Spleen (tissue), 11 donors: ENCODE measurements at regions not wholly inside any gene's neighbourhood (a gene's known extent, or its start where the extent isn't known, plus 50 kb on each side); places are given as distances from the start of the nearest gene placed in this dataset.

Experiments used
- DNase-seq: peaks from one replicate; pipeline ENCODE4 v3.0.0-alpha.2; 2020
- H3K27ac ChIP-seq, 8 donors: fragments of 200-600 bp; sonication (generic) in 7 of 8; 1 replicate in 4 of 8; 2 replicates in 4 of 8; pipeline versions ENCODE4 v1.5.0 to v1.8.0; 2016 to 2021; ENCODE audit warnings: inconsistent platforms in 4 of 8, mild to moderate bottlenecking in 4 of 8, moderate library complexity in 1 of 8
- H3K27me3 ChIP-seq, 7 donors: fragments of 200-600 bp; sonication (generic) in 6 of 7; replicated peaks in 1 of 7; 1 replicate in 4 of 7; 2 replicates in 3 of 7; pipeline versions ENCODE4 v1.5.0 to v1.8.0; 2016 to 2021; ENCODE audit warnings: inconsistent platforms in 3 of 7, mild to moderate bottlenecking in 1 of 7
- H3K36me3 ChIP-seq, 6 donors: fragments of 200-600 bp; sonication (generic) in 5 of 6; 1 replicate in 4 of 6; 2 replicates in 2 of 6; pipeline versions ENCODE4 v1.5.0 to v1.8.0; 2016 to 2021; ENCODE audit warnings: inconsistent platforms in 2 of 6
- H3K4me1 ChIP-seq, 6 donors: fragments of 200-600 bp; sonication (generic) in 5 of 6; 1 replicate in 3 of 6; 2 replicates in 3 of 6; pipeline versions ENCODE4 v1.5.0 to v1.8.0; 2016 to 2021; ENCODE audit warnings: inconsistent platforms in 3 of 6
- H3K4me3 ChIP-seq, 8 donors: fragments of 200-600 bp; sonication (generic) in 7 of 8; 1 replicate in 4 of 8; 2 replicates in 4 of 8; pipeline versions ENCODE4 v1.5.0 to v1.8.0; 2016 to 2021; ENCODE audit warnings: inconsistent platforms in 4 of 8, mild to moderate bottlenecking in 4 of 8, moderate library complexity in 2 of 8
- H3K9me3 ChIP-seq, 8 donors: fragments of 200-600 bp; sonication (generic) in 7 of 8; 1 replicate in 4 of 8; 2 replicates in 4 of 8; pipeline versions ENCODE4 v1.5.0 to v1.8.0; 2016 to 2021; ENCODE audit warnings: inconsistent platforms in 4 of 8
- CTCF ChIP-seq, 11 experiments: fragments of 200-600 bp in 7 of 11; fragments of 450-650 bp in 4 of 11; sonication (generic) in 4 of 11; IDR thresholded peaks in 8 of 11; conservative IDR thresholded peaks in 3 of 11; 1 replicate in 7 of 11; 2 replicates in 4 of 11; pipeline versions ENCODE4 v1.4.0 to v1.8.0; 2016 to 2021; ENCODE audit warnings: antibody characterized with exemption in 11 of 11, inconsistent platforms in 4 of 11, mild to moderate bottlenecking in 1 of 11
- POLR2A ChIP-seq, 3 donors: fragments of 450-650 bp; IDR thresholded peaks; one replicate each; pipeline ENCODE4 v1.5.1; 2017; ENCODE audit warnings: antibody characterized with exemption in 3 of 3, mild to moderate bottlenecking in 1 of 3
- POLR2AphosphoS5 ChIP-seq, 3 donors: sonication (generic); formaldehyde crosslinking; IDR thresholded peaks; one replicate each; pipeline ENCODE4 v1.5.1; 2017; ENCODE audit warnings: antibody characterized with exemption in 3 of 3
- WGBS, 5 donors: extraction: QIAGEN DNeasy Blood & Tissue Kit in 3 of 5; methylation state at CpG; one replicate each; pipeline versions ENCODE4 v1.1.5 to v1.1.7; 2013 to 2018; 5-methylcytosine and 5-hydroxymethylcytosine counted together
- intact Hi-C: fragments of 100-400 bp; cut with DNase I; formaldehyde crosslinking; loops from one replicate; pipeline ENCODE4 v1.15.0; 2023; ENCODE audit warnings: low total_unique reads
- donor health status: healthy with polysubstance abuse.
- donor health status: DM: no; HTN: no; CAD: no; lungs with moderate emphysema.
- donor health status: DM: no; HTN: no; CAD: no.
- donor health status: Bipolar disorder and iron deficiency.
- donor health status: healthy.
- donor health status: DM: no; HTN: no; CAD: no.
- donor health status: DM: yes; HTN: yes; CAD: no.

GRCh38 chr14:79972230-79972629 is 239.1 kb downstream of the DIO2 start:
- intact Hi-C loops, result no loop called here
- TF ChIP-seq POLR2A (IDR thresholded peaks at IDR 0.05) (no peak), CTCF (IDR thresholded peaks at IDR 0.05 in 8 of 11, conservative IDR thresholded peaks at IDR 0.05 in 3 of 11) (no peak), POLR2AphosphoS5 (IDR thresholded peaks at IDR 0.05) (no peak)
- DNase-seq, result no peak
- Histone ChIP-seq H3K27me3 (no peaks in the 10 kb centered on the region), H3K27ac (no peak overlapping the region), H3K9me3 (no peaks in the 10 kb centered on the region), H3K36me3 (no peaks in the 10 kb centered on the region), H3K4me3 (no peak overlapping the region), H3K4me1 (no peaks in the 10 kb centered on the region)
- 34 to 66% (median 50%) methylated on average over 1 of the region's 1 CpG for WGBS, 5 donors

GRCh38 chr14:79971330-79971729 is 240.0 kb downstream of the DIO2 start:
- Histone ChIP-seq H3K9me3 (peaks cover 0 to 2% (median 0%) of the 10 kb centered on the region in 8 donors), H3K4me3 (no peak overlapping the region), H3K4me1 (no peaks in the 10 kb centered on the region), H3K36me3 (no peaks in the 10 kb centered on the region), H3K27me3 (no peaks in the 10 kb centered on the region), H3K27ac (no peak overlapping the region)
- intact Hi-C loops, result no loop called here
- WGBS, 5 donors, result 61 to 86% (median 71%) methylated on average over 2 of the region's 2 CpGs
- DNase-seq, result no peak
- TF ChIP-seq CTCF (IDR thresholded peaks at IDR 0.05 in 8 of 11, conservative IDR thresholded peaks at IDR 0.05 in 3 of 11) (no peak), POLR2A (IDR thresholded peaks at IDR 0.05) (no peak), POLR2AphosphoS5 (IDR thresholded peaks at IDR 0.05) (no peak)

- Histone ChIP-seq H3K4me3 (no peak overlapping the region), H3K27ac (no peak overlapping the region), H3K9me3 (peaks cover 0 to 7% (median 0%) of the 10 kb centered on the region in 8 donors), H3K4me1 (no peaks in the 10 kb centered on the region), H3K27me3 (no peaks in the 10 kb centered on the region), H3K36me3 (no peaks in the 10 kb centered on the region)
- WGBS, 5 donors, result 33 to 48% (median 38%) methylated on average over 2 of the region's 2 CpGs
- intact Hi-C loops, result no loop called here
- no peak for DNase-seq
- TF ChIP-seq CTCF (IDR thresholded peaks at IDR 0.05 in 8 of 11, conservative IDR thresholded peaks at IDR 0.05 in 3 of 11) (no peak), POLR2A (IDR thresholded peaks at IDR 0.05) (no peak), POLR2AphosphoS5 (IDR thresholded peaks at IDR 0.05) (no peak)
Observed at GRCh38 chr14:79967453-79967852, 243.9 kb downstream of the DIO2 start.

GRCh38 chr14:79967001-79967400 is 244.3 kb downstream of the DIO2 start:
- no peak overlapping the region for H3K4me3 ChIP-seq
- H3K27ac ChIP-seq, result no peak overlapping the region
- H3K27me3 ChIP-seq, result no peaks in the 10 kb centered on the region
- TF ChIP-seq POLR2A (IDR thresholded peaks at IDR 0.05) (no peak), CTCF (IDR thresholded peaks at IDR 0.05 in 8 of 11, conservative IDR thresholded peaks at IDR 0.05 in 3 of 11) (no peak), POLR2AphosphoS5 (IDR thresholded peaks at IDR 0.05) (no peak)
- intact Hi-C loops, result no loop called here
- H3K36me3 ChIP-seq, result no peaks in the 10 kb centered on the region
- no peak for DNase-seq
- no peaks in the 10 kb centered on the region for H3K4me1 ChIP-seq
- peaks cover 0 to 7% (median 0%) of the 10 kb centered on the region in 8 donors for H3K9me3 ChIP-seq
